Stimulated activated CD4-positive, alpha-beta T cell treated with anti-CD3 and anti-CD28 coated beads, Interleukin-12 subunit alpha, Interleukin-12 subunit beta, amount 100 ng/mL, for 24 hours (primary cell): ENCODE measurements at regions not wholly inside any gene's neighbourhood (a gene's known extent, or its start where the extent isn't known, plus 50 kb on each side); places are given as distances from the start of the nearest gene placed in this dataset.

Experiments used
- DNase-seq, 2 experiments: peaks; one replicate each; pipeline ENCODE4 v3.0.0-alpha.2; 2020; ENCODE audit warnings: low read depth in 2 of 2

- DNase-seq = no peak
Observed at GRCh38 chr10:126847666-126848065, 57.6 kb upstream of the DOCK1 start.

GRCh38 chr10:126849646-126850045, 55.6 kb upstream of the DOCK1 start:
- DNase-seq = no peak

GRCh38 chr10:126851414-126852108, 53.7 kb upstream of the DOCK1 start:
- no peak for DNase-seq

- DNase-seq = no peak
Observed at GRCh38 chr10:126854726-126855495, 50.3 kb upstream of the DOCK1 start.
